Activated CD8-positive, alpha-beta T cell treated with anti-CD3 and anti-CD28 coated beads for 36 hours (primary cell): ENCODE measurements at regions not wholly inside any gene's neighbourhood (a gene's known extent, or its start where the extent isn't known, plus 50 kb on each side); places are given as distances from the start of the nearest gene placed in this dataset.

ENCODE experiments used
- ATAC-seq: fragments of 200-7000 bp; cut with Tn5 transposase; one replicate; pipeline ENCODE4 v1.10.0; 2021; ENCODE audit warnings: mild to moderate bottlenecking, moderate library complexity
- CTCF ChIA-PET: fragments of 350-600 bp; sonication (Branson Sonifier 250); formaldehyde crosslinking; loops from one replicate; lab custom pipeline; 2021; ENCODE audit warnings: antibody characterized with exemption; lab: Charles Lee
- POLR2A ChIA-PET: fragments of 350-600 bp; sonication (Branson Sonifier 250); formaldehyde crosslinking; loops from one replicate; lab custom pipeline; 2021; ENCODE audit warnings: antibody characterized with exemption; lab: Charles Lee
- DNase-seq: peaks from one replicate; pipeline ENCODE4 v3.0.0-alpha.2; 2020
- H3K27ac Mint-ChIP-seq: one replicate; pipeline ENCODE4 v1.8.0; 2021; ENCODE audit warnings: mild to moderate bottlenecking, mixed read lengths
- H3K27me3 Mint-ChIP-seq: one replicate; pipeline ENCODE4 v1.8.0; 2021; ENCODE audit warnings: mixed read lengths
- H3K36me3 Mint-ChIP-seq: one replicate; pipeline ENCODE4 v1.8.0; 2021; ENCODE audit warnings: low read depth, mixed read lengths
- H3K4me1 Mint-ChIP-seq: one replicate; pipeline ENCODE4 v1.8.0; 2021; ENCODE audit warnings: low read depth, mixed read lengths
- H3K4me3 Mint-ChIP-seq: one replicate; pipeline ENCODE4 v1.8.0; 2021; ENCODE audit warnings: mild to moderate bottlenecking, moderate library complexity, mixed read lengths
- H3K9me3 Mint-ChIP-seq: one replicate; pipeline ENCODE4 v1.8.0; 2021; ENCODE audit warnings: mixed read lengths
- CTCF ChIP-seq: fragments of 200-600 bp; IDR thresholded peaks from one replicate; pipeline ENCODE4 v1.8.0; 2022; ENCODE audit warnings: antibody characterized with exemption, mild to moderate bottlenecking
- intact Hi-C: fragments of 100-400 bp; cut with micrococcal nuclease; formaldehyde crosslinking; loops from one replicate; pipeline ENCODE4 v1.10.0; 2022

GRCh38 chr1:115204513-115204912, 115.2 kb upstream of the TSPAN2 start:
- TF ChIP-seq CTCF, result no peak
- Mint-ChIP-seq H3K27ac (no peak overlapping the region), H3K4me3 (no peak overlapping the region), H3K27me3 (peaks cover 9% of the 10 kb centered on the region), H3K36me3 (peaks cover 2% of the 10 kb centered on the region), H3K4me1 (no peaks in the 10 kb centered on the region), H3K9me3 (peaks cover 3% of the 10 kb centered on the region)
- DNase-seq, result no peak
- no peak for ATAC-seq
- ChIA-PET POLR2A (no interaction called here), CTCF (interaction anchor here (0.7 to 1.3 kb wide), 2 partner anchors 66 to 561 kb away, joined by 3 to 4 read pairs; no protein-coding TSS in a partner anchor)
- intact Hi-C loops, result no loop called here

- Mint-ChIP-seq H3K27ac (no peak overlapping the region), H3K27me3 (peaks cover 15% of the 10 kb centered on the region), H3K4me3 (no peak overlapping the region), H3K4me1 (no peaks in the 10 kb centered on the region), H3K36me3 (peaks cover 2% of the 10 kb centered on the region), H3K9me3 (peaks cover 3% of the 10 kb centered on the region)
- no peak for TF ChIP-seq CTCF
- ChIA-PET CTCF (interaction anchor here (1.3 kb wide), 1 partner anchor 65 kb away, joined by 4 read pairs; no protein-coding TSS in a partner anchor), POLR2A (no interaction called here)
- DNase-seq (no peak), ATAC-seq (no peak)
- intact Hi-C loops, result no loop called here
These were observed 114.0 kb upstream of the TSPAN2 start for GRCh38 chr1:115203287-115203686.

GRCh38 chr1:115201598-115201997, 112.3 kb upstream of the TSPAN2 start:
- Mint-ChIP-seq H3K27me3 (peaks cover 17% of the 10 kb centered on the region), H3K36me3 (peaks cover 2% of the 10 kb centered on the region), H3K4me3 (no peak overlapping the region), H3K4me1 (no peaks in the 10 kb centered on the region), H3K9me3 (peaks cover 3% of the 10 kb centered on the region), H3K27ac (no peak overlapping the region)
- no peak for TF ChIP-seq CTCF
- DNase-seq (no peak), ATAC-seq (no peak)
- intact Hi-C loops, result no loop called here
- ChIA-PET CTCF (no interaction called here), POLR2A (no interaction called here)

- H3K4me3 Mint-ChIP-seq, result no peak overlapping the region
- DNase-seq (no peak), ATAC-seq (no peak)
- no peak overlapping the region for H3K27ac Mint-ChIP-seq
- no peaks in the 10 kb centered on the region for H3K4me1 Mint-ChIP-seq
- H3K9me3 Mint-ChIP-seq, result peaks cover 3% of the 10 kb centered on the region
- ChIA-PET POLR2A (no interaction called here), CTCF (no interaction called here)
- intact Hi-C loops, result no loop called here
- H3K36me3 Mint-ChIP-seq, result peaks cover 2% of the 10 kb centered on the region
- TF ChIP-seq CTCF, result no peak
- peaks cover 20% of the 10 kb centered on the region for H3K27me3 Mint-ChIP-seq
These were observed 110.3 kb upstream of the TSPAN2 start for GRCh38 chr1:115199416-115200132.

- no peak overlapping the region for H3K4me3 Mint-ChIP-seq
- H3K9me3 Mint-ChIP-seq, result peaks cover 3% of the 10 kb centered on the region
- no peak overlapping the region for H3K27ac Mint-ChIP-seq
- ATAC-seq (no peak), DNase-seq (no peak)
- intact Hi-C loops, result no loop called here
- H3K36me3 Mint-ChIP-seq, result peaks cover 2% of the 10 kb centered on the region
- ChIA-PET CTCF (no interaction called here), POLR2A (no interaction called here)
- H3K27me3 Mint-ChIP-seq, result peaks cover 24% of the 10 kb centered on the region
- no peak for TF ChIP-seq CTCF
- no peaks in the 10 kb centered on the region for H3K4me1 Mint-ChIP-seq
These were observed 109.6 kb upstream of the TSPAN2 start for GRCh38 chr1:115198938-115199337.
